Glutamatergic neuron (in vitro differentiated cells): ENCODE measurements at regions not wholly inside any gene's neighbourhood (a gene's known extent, or its start where the extent isn't known, plus 50 kb on each side); places are given as distances from the start of the nearest gene placed in this dataset.

ENCODE experiments used
- DNase-seq: peaks from one replicate; pipeline ENCODE4 v3.0.0; 2022
- H3K27ac Mint-ChIP-seq: one replicate; pipeline ENCODE4 v1.8.0; 2020; ENCODE audit warnings: mild to moderate bottlenecking, mixed read lengths, inconsistent platforms; ENCODE audit not compliant: unreplicated experiment
- H3K27me3 Mint-ChIP-seq: one replicate; pipeline ENCODE4 v1.8.0; 2020; ENCODE audit warnings: mild to moderate bottlenecking, moderate library complexity, mixed read lengths, inconsistent platforms; ENCODE audit not compliant: unreplicated experiment
- H3K36me3 Mint-ChIP-seq: one replicate; pipeline ENCODE4 v1.8.0; 2020; ENCODE audit warnings: mild to moderate bottlenecking, mixed read lengths, inconsistent platforms; ENCODE audit not compliant: unreplicated experiment
- H3K4me1 Mint-ChIP-seq: one replicate; pipeline ENCODE4 v1.8.0; 2020; ENCODE audit warnings: mild to moderate bottlenecking, low read depth, mixed read lengths, inconsistent platforms; ENCODE audit not compliant: unreplicated experiment
- H3K4me3 Mint-ChIP-seq: one replicate; pipeline ENCODE4 v1.8.0; 2020; ENCODE audit warnings: mild to moderate bottlenecking, mixed read lengths, inconsistent platforms; ENCODE audit not compliant: unreplicated experiment
- H3K9me3 Mint-ChIP-seq: one replicate; pipeline ENCODE4 v1.8.0; 2020; ENCODE audit warnings: mild to moderate bottlenecking, moderate library complexity, mixed read lengths, inconsistent platforms; ENCODE audit not compliant: unreplicated experiment
- CTCF ChIP-seq: fragments of 200-600 bp; sonication (generic); IDR thresholded peaks from one replicate; pipeline ENCODE4 v1.5.0; 2021; ENCODE audit not compliant: partially characterized antibody, unreplicated experiment

GRCh38 chr15:87401973-87402372 is 854.6 kb downstream of the NTRK3 start:
- Mint-ChIP-seq H3K27me3 (peaks cover 1% of the 10 kb centered on the region), H3K4me1 (no peaks in the 10 kb centered on the region), H3K27ac (no peak overlapping the region), H3K36me3 (peaks cover 5% of the 10 kb centered on the region), H3K9me3 (no peaks in the 10 kb centered on the region), H3K4me3 (no peak overlapping the region)
- no peak for DNase-seq
- no peak for TF ChIP-seq CTCF

DNA sequence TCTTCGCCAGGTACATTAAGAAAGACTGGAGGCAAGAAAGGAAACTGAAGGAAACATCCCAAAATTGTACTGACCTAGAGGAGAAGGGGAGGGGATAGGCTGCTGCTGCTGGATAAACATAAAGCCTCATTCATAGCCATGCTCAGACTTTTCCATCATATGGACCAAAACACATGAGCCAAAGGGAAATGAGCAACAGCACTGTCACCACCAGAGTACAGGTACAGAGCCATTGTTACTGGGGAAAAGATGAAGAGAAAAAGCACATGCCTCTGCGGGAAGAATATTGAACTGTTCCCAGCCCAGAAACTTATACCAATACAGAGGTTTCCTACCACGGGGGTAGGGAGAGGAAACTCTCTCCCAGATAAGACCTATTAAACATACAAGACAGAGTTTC is 861.9 kb downstream of the NTRK3 start:
- TF ChIP-seq CTCF = no peak
- H3K27ac Mint-ChIP-seq = no peak overlapping the region
- H3K4me1 Mint-ChIP-seq = no peaks in the 10 kb centered on the region
- no peak for DNase-seq
- H3K4me3 Mint-ChIP-seq = no peak overlapping the region
- no peaks in the 10 kb centered on the region for H3K9me3 Mint-ChIP-seq
- H3K27me3 Mint-ChIP-seq = no peaks in the 10 kb centered on the region
- H3K36me3 Mint-ChIP-seq = no peaks in the 10 kb centered on the region

DNA sequence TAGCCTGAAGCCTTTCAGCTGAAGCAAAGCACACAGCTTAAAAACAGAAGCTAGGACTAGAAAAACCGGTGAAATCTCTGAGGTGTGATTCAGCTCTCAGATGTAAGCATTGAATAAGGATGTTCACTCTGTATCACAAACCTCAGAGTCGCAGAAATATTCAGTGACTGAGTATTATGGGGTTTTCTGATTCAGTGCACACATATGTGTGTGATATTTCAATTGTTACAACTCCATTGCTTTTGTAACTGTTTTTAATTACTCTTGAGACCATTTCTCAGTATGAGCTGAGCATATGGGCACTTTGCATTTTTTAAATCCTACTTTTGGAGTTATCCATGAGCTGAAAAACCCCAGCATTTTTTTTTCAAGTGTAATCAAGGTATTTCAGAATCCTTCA is 868.8 kb downstream of the NTRK3 start:
- Mint-ChIP-seq H3K36me3 (no peaks in the 10 kb centered on the region), H3K4me3 (no peak overlapping the region)

GRCh38 chr15:87374339-87374738 is 882.2 kb downstream of the NTRK3 start:
- Mint-ChIP-seq H3K36me3 (peaks cover 6% of the 10 kb centered on the region), H3K4me1 (no peaks in the 10 kb centered on the region), H3K27ac (no peak overlapping the region), H3K27me3 (no peaks in the 10 kb centered on the region), H3K4me3 (no peak overlapping the region), H3K9me3 (peaks cover 8% of the 10 kb centered on the region)
- no peak for DNase-seq
- TF ChIP-seq CTCF = no peak

More for the DNA sequence above, 868.8 kb downstream of the NTRK3 start:
- no peak for TF ChIP-seq CTCF
- no peak for DNase-seq
- no peak overlapping the region for H3K27ac Mint-ChIP-seq
- H3K9me3 Mint-ChIP-seq = no peaks in the 10 kb centered on the region
- H3K27me3 Mint-ChIP-seq = no peaks in the 10 kb centered on the region
- H3K4me1 Mint-ChIP-seq = no peaks in the 10 kb centered on the region

DNA sequence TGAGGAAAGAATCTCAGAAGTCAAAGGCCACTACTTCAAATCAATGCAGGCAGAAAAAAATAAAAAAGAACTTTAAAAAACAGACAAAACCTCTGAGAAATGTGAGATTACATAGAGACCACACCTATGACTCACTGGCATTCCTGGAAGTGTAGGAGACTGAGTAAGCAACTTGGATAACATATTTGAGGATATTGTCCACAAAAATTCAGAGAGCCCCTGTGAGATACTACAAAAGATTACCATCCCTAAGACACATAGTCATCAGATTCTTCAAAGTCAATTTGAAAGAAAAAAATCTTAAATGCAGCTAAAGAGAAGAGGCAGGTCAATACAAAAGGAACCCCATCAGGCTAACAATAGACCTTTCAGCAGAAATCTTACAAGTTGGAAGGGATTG is 887.3 kb downstream of the NTRK3 start:
- Mint-ChIP-seq H3K27ac (no peak overlapping the region), H3K4me3 (no peak overlapping the region), H3K4me1 (no peaks in the 10 kb centered on the region), H3K36me3 (peaks cover 6% of the 10 kb centered on the region), H3K27me3 (no peaks in the 10 kb centered on the region), H3K9me3 (peaks cover 7% of the 10 kb centered on the region)
- DNase-seq = no peak
- TF ChIP-seq CTCF = no peak
